ENCODE measurements at regions not wholly inside any gene's neighbourhood (a gene's known extent, or its start where the extent isn't known, plus 50 kb on each side); places are given as distances from the start of the nearest gene placed in this dataset.

DNA sequence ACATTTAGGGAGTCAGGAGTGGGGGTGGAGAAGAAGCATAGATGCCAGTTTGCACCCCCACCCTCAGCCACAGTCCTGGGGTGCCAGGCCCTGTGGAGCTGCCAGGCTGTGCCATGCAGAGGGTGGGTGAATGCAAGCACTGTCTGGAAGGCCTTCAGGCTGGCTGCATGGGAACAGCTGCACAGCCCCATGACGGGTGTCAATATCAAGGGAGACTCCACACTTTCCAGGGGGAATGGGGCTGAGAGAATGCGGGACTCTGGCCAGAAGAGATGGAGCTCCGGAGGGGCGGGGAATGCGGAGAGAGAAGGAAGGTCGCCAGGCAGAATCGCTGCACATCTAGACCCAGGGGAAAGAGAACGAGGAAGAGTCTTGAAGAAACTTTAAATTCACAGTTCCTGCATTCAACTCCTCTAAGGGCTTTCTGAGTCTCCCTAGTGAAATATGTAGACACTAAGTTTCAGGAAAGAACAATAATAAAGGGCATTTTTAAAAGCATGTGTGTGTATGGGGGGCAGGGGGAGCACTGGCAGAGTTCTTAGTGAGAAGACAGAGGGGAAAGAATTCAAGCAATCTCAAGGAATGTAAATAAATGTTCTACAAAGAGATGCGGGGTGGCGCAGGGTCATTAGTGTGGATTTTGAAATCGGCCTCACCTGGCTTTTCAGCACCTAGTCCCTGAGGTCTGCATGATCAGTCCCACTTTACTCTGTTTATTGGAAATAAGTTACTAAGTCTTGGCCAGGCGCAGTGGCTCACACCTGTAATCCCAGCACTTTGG, 59.1 kb downstream of the BOD1 start:
- Histone ChIP-seq H3K27me3 (ENCODE audit: low read depth) (no peaks in the 10 kb centered on the region), H3K9me3 (no peaks in the 10 kb centered on the region), H3K36me3 (replicated peaks) (no peaks in the 10 kb centered on the region), H3K4me3 (no peak overlapping the region), H3K4me1 (no peaks in the 10 kb centered on the region)
- DNase-seq (ENCODE audit: low spot score in 2 of 2), result no peak
- in situ Hi-C loops (cut with MboI; ENCODE audit: low sequenced_read_pairs), result no loop called here

DNA sequence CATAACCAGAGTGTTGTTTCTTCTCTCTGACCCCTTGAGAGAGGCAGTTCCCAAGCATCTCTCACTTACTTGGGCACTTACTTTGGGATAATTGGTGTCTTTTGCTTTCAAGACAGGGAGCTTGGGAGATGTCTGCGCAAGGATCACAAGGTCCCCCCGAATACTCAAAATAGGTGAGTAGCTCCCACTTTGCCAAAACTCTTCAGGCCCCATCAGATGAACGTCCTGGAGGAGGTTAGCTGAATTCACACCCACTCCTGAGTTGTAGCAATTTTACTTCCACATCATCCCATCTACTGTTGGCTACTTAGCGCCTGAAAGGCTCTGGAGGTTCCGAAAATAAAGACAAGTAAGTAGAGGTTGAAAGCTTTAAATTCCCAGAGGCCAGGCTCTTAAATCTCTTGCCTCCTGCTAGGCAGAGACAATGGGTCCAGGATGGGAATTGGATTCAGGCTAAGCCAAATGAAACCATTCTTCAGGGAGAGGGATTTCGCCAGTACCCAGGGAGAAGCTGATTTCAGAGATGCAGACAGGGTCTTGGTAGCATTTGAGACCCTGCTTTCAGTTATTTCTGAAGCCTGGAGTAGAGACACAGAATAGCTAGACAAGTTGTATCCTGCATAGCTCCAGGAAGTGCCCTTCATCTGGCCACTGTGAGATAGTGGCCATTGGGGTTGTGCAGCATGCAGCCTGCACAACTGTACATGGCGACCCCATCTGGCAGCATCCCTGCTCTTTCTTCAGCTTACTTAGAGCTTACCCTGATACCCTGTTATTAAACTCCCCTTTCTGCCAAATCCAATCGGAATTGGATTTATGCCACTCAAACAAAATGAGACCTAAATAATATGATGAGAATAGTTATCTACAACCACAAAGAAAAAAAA, 60.1 kb downstream of the BOD1 start:
- no peaks in the 10 kb centered on the region for H3K4me1 ChIP-seq
- no peaks in the 10 kb centered on the region for H3K9me3 ChIP-seq
- no peak for DNase-seq (ENCODE audit: low spot score in 2 of 2)
- no peaks in the 10 kb centered on the region for H3K36me3 ChIP-seq (replicated peaks)
- peaks cover 1% of the 10 kb centered on the region; the same call in 1 of the 2 replicates for H3K27me3 ChIP-seq (ENCODE audit: low read depth)
- in situ Hi-C loops (cut with MboI; ENCODE audit: low sequenced_read_pairs), result no loop called here
- no peak overlapping the region for H3K4me3 ChIP-seq

DNA sequence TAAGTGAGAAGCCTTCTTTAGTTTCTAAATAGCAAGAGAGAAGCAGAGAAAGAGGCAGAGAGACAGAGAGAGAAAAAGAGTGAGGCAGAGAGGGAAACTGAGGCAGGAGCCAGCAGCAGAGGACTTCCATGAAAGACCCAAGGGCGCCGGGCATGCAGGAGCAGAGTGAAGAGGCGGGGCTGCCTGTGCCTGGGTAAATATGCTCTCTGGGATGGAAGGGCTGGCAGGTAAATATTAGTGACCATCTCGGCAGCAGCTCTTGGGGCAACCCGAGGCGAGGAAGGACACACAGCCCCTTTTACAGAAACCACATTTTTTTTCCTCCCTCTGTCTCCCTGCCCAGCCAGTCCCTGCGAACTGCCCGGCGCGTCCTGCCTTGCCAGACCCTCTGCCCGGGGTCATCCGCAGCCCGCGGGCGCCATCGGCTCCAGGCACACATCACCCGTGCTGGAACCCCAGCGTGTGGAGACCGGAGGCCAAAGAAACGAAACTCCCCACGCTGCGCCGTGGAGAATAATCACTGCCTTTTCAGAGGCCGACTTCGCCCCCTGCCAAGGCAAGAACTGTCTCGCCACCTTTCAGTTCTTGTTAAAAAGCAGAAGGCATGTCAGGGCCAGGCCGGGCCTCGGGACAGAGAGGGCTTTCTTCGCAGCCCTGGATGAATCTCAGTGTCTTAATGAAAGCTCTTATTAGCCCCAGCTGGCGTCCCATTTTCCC, 61.3 kb downstream of the BOD1 start:
- Histone ChIP-seq H3K36me3 (replicated peaks) (no peaks in the 10 kb centered on the region), H3K4me1 (no peaks in the 10 kb centered on the region), H3K9me3 (no peaks in the 10 kb centered on the region), H3K4me3 (no peak overlapping the region), H3K27me3 (ENCODE audit: low read depth) (peaks cover 4% of the 10 kb centered on the region; the same call in 1 of the 2 replicates)
- no peak for DNase-seq (ENCODE audit: low spot score in 2 of 2)
- in situ Hi-C loops (cut with MboI; ENCODE audit: low sequenced_read_pairs), result no loop called here

- in situ Hi-C loops (cut with MboI; ENCODE audit: low sequenced_read_pairs), result no loop called here
Observed at GRCh38 chr5:173554038-173554955, 62.2 kb downstream of the BOD1 start.

GRCh38 chr5:173550641-173551040, 65.8 kb downstream of the BOD1 start:
- in situ Hi-C loops (cut with MboI; ENCODE audit: low sequenced_read_pairs), result no loop called here
- Histone ChIP-seq H3K27me3 (ENCODE audit: low read depth) (peaks cover 4% of the 10 kb centered on the region; the same call in 1 of the 2 replicates), H3K4me3 (no peak overlapping the region), H3K4me1 (no peaks in the 10 kb centered on the region), H3K36me3 (replicated peaks) (no peaks in the 10 kb centered on the region), H3K9me3 (no peaks in the 10 kb centered on the region)
- DNase-seq (ENCODE audit: low spot score in 2 of 2), result no peak

More at GRCh38 chr5:173554038-173554955, 62.2 kb downstream of the BOD1 start:
- DNase-seq (ENCODE audit: low spot score in 2 of 2), result no peak
- Histone ChIP-seq H3K4me3 (no peak overlapping the region), H3K36me3 (replicated peaks) (no peaks in the 10 kb centered on the region), H3K9me3 (no peaks in the 10 kb centered on the region), H3K27me3 (ENCODE audit: low read depth) (peaks cover 4% of the 10 kb centered on the region; the same call in 1 of the 2 replicates), H3K4me1 (no peaks in the 10 kb centered on the region)

- H3K4me3 ChIP-seq, result no peak overlapping the region
- H3K4me1 ChIP-seq, result no peaks in the 10 kb centered on the region
- peaks cover 4% of the 10 kb centered on the region; the same call in 1 of the 2 replicates for H3K27me3 ChIP-seq (ENCODE audit: low read depth)
- H3K9me3 ChIP-seq, result no peaks in the 10 kb centered on the region
- in situ Hi-C loops (cut with MboI; ENCODE audit: low sequenced_read_pairs), result no loop called here
- H3K36me3 ChIP-seq (replicated peaks), result no peaks in the 10 kb centered on the region
- no peak for DNase-seq (ENCODE audit: low spot score in 2 of 2)
Observed at GRCh38 chr5:173549644-173550043, 66.8 kb downstream of the BOD1 start.

DNA sequence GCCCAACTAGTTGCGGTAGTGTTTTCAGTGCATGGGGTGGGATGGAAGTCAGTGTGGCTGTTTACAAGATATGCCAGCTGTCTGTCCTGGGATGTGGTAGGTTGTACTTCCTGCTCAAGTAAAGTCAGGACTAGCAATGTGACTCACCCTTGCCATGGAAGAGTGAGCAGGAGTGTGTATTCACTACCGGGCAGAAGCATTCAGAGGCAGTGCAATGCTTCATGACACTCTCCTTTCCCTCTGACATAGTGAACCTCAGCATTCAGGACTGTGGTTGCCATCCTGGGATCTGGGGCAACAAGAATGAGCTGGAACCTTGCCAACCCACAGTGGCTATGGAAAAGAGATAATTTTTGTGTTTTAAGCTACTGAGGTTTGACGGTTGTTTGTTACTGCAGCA, 68.9 kb downstream of the BOD1 start:
- H3K36me3 ChIP-seq (replicated peaks), result no peaks in the 10 kb centered on the region
- in situ Hi-C loops (cut with MboI; ENCODE audit: low sequenced_read_pairs), result no loop called here
- no peak for DNase-seq (ENCODE audit: low spot score in 2 of 2)

DNA sequence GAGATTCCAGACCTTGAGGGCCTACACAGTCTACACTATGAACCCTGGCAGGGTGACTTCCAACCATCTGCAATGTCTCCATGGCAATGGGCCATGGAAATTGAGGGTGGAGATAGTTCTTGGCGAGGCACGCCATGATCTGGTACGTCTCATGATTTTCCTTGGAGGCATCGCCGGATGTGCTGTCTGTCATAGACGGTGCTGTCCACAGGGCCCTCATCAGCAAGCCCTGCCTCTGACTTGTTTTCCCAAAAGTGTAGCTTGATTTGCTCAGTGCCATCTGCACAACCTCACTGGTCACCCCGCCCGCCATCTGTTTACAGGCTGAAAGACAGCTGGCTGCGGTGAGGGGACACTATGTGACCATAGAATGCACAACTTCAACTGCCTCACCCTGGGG, 73.5 kb downstream of the BOD1 start:
- no peaks in the 10 kb centered on the region for H3K27me3 ChIP-seq (ENCODE audit: low read depth)
- no peak for DNase-seq (ENCODE audit: low spot score in 2 of 2)
- H3K36me3 ChIP-seq (replicated peaks), result no peaks in the 10 kb centered on the region
- no peaks in the 10 kb centered on the region for H3K9me3 ChIP-seq
- no peak overlapping the region for H3K4me3 ChIP-seq
- in situ Hi-C loops (cut with MboI; ENCODE audit: low sequenced_read_pairs), result no loop called here
- H3K4me1 ChIP-seq, result no peaks in the 10 kb centered on the region

More for the DNA sequence above, 68.9 kb downstream of the BOD1 start:
- Histone ChIP-seq H3K4me3 (no peak overlapping the region), H3K4me1 (no peaks in the 10 kb centered on the region), H3K27me3 (ENCODE audit: low read depth) (peaks cover 4% of the 10 kb centered on the region; the same call in 1 of the 2 replicates), H3K9me3 (no peaks in the 10 kb centered on the region)

DNA sequence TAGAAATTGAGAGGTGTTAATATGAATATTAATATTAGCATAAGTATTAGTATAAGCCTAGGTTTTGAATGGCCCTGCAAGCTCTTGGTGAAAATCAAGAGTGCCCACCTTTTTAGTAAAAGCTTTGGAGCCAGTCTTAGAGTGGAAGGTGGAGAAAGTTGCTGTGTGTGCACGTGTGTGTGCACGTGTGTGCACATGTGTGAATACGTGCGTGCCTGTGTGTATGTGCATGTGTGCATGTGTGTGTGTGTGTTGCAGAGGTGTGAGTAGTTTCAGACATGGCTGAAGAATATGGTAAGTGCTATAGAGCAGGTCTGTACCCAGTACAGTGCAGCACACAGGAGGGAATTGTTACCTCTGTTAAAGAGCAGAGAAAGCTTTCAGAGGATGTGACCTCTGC, 74.3 kb downstream of the BOD1 start:
- no peaks in the 10 kb centered on the region for H3K9me3 ChIP-seq

GRCh38 chr5:173538654-173539053, 77.8 kb downstream of the BOD1 start:
- H3K4me3 ChIP-seq, result no peak overlapping the region
- no peak for DNase-seq (ENCODE audit: low spot score in 2 of 2)
- H3K4me1 ChIP-seq, result no peaks in the 10 kb centered on the region
- in situ Hi-C loops (cut with MboI; ENCODE audit: low sequenced_read_pairs), result no loop called here
- H3K27me3 ChIP-seq (ENCODE audit: low read depth), result no peaks in the 10 kb centered on the region
- H3K9me3 ChIP-seq, result no peaks in the 10 kb centered on the region
- H3K36me3 ChIP-seq (replicated peaks), result no peaks in the 10 kb centered on the region

More for the DNA sequence above, 74.3 kb downstream of the BOD1 start:
- no peaks in the 10 kb centered on the region for H3K4me1 ChIP-seq
- no peak for DNase-seq (ENCODE audit: low spot score in 2 of 2)
- H3K36me3 ChIP-seq (replicated peaks), result no peaks in the 10 kb centered on the region
- in situ Hi-C loops (cut with MboI; ENCODE audit: low sequenced_read_pairs), result no loop called here
- H3K27me3 ChIP-seq (ENCODE audit: low read depth), result no peaks in the 10 kb centered on the region
- H3K4me3 ChIP-seq, result no peak overlapping the region

GRCh38 chr5:173538018-173538417, 78.4 kb downstream of the BOD1 start:
- Histone ChIP-seq H3K4me1 (no peaks in the 10 kb centered on the region), H3K36me3 (replicated peaks) (no peaks in the 10 kb centered on the region), H3K4me3 (no peak overlapping the region), H3K9me3 (no peaks in the 10 kb centered on the region), H3K27me3 (ENCODE audit: low read depth) (no peaks in the 10 kb centered on the region)
- no peak for DNase-seq (ENCODE audit: low spot score in 2 of 2)
- in situ Hi-C loops (cut with MboI; ENCODE audit: low sequenced_read_pairs), result no loop called here

- no peaks in the 10 kb centered on the region for H3K27me3 ChIP-seq (ENCODE audit: low read depth)
- H3K9me3 ChIP-seq, result no peaks in the 10 kb centered on the region
- H3K4me1 ChIP-seq, result no peaks in the 10 kb centered on the region
- no peak for DNase-seq (ENCODE audit: low spot score in 2 of 2)
- H3K4me3 ChIP-seq, result no peak overlapping the region
- in situ Hi-C loops (cut with MboI; ENCODE audit: low sequenced_read_pairs), result no loop called here
- no peaks in the 10 kb centered on the region for H3K36me3 ChIP-seq (replicated peaks)
Observed at GRCh38 chr5:173537228-173537627, 79.2 kb downstream of the BOD1 start.
